ENCODE measurements at regions not wholly inside any gene's neighbourhood (a gene's known extent, or its start where the extent isn't known, plus 50 kb on each side); places are given as distances from the start of the nearest gene placed in this dataset.

- no peak overlapping the region for H3K27ac ChIP-seq
- no peaks in the 10 kb centered on the region for H3K27me3 ChIP-seq
- no peaks in the 10 kb centered on the region for H3K4me1 ChIP-seq
- no peak overlapping the region for H3K4me3 ChIP-seq
- Mint-ChIP-seq H3K27me3 (ENCODE audit: insufficient read depth, low read depth) (peaks cover 4% of the 10 kb centered on the region), H3K4me1 (no peaks in the 10 kb centered on the region), H3K36me3 (no peaks in the 10 kb centered on the region), H3K9me3 (peaks cover 8% of the 10 kb centered on the region), H3K4me3 (no peak overlapping the region), H3K27ac (no peak overlapping the region)
- H4K20me1 ChIP-seq (ENCODE audit: low read depth): no peaks in the 10 kb centered on the region
- no peak overlapping the region for H3K4me2 ChIP-seq
- H3K36me3 ChIP-seq: no peaks in the 10 kb centered on the region
- no peaks in the 10 kb centered on the region for H3K9me3 ChIP-seq (ENCODE audit: low read depth)
- H3K79me2 ChIP-seq (ENCODE audit: low read depth): no peaks in the 10 kb centered on the region
- H3F3A ChIP-seq (ENCODE audit: low read depth): no peaks in the 10 kb centered on the region
- no peak overlapping the region for H3K9ac ChIP-seq
- TF ChIP-seq EZH2phosphoT487 (IDR thresholded peaks at IDR 0.05) (no peak), EZH2 (IDR thresholded peaks at IDR 0.05) (no peak), CTCF (IDR thresholded peaks at IDR 0.05) (no peak)
- DNase-seq (ENCODE audit: low spot score): no peak
- no peak overlapping the region for H2AFZ ChIP-seq (replicated peaks)
These were observed 781.2 kb downstream of the TLE4 start for GRCh38 chr9:80352967-80353366.

GRCh38 chr9:80351612-80352011 lies 779.8 kb downstream of the TLE4 start:
- Histone ChIP-seq H3K79me2 (ENCODE audit: low read depth) (no peaks in the 10 kb centered on the region), H3F3A (ENCODE audit: low read depth) (no peaks in the 10 kb centered on the region), H3K4me2 (no peak overlapping the region), H3K27me3 (no peaks in the 10 kb centered on the region), H3K4me3 (no peak overlapping the region), H2AFZ (replicated peaks) (no peak overlapping the region), H3K4me1 (no peaks in the 10 kb centered on the region), H3K9me3 (ENCODE audit: low read depth) (no peaks in the 10 kb centered on the region), H3K36me3 (no peaks in the 10 kb centered on the region), H4K20me1 (ENCODE audit: low read depth) (no peaks in the 10 kb centered on the region), H3K9ac (no peak overlapping the region), H3K27ac (no peak overlapping the region)
- H3K27ac Mint-ChIP-seq: no peak overlapping the region
- H3K36me3 Mint-ChIP-seq: no peaks in the 10 kb centered on the region
- H3K4me3 Mint-ChIP-seq: no peak overlapping the region
- peaks cover 4% of the 10 kb centered on the region for H3K27me3 Mint-ChIP-seq (ENCODE audit: insufficient read depth, low read depth)
- no peak for DNase-seq (ENCODE audit: low spot score)
- peaks cover 8% of the 10 kb centered on the region for H3K9me3 Mint-ChIP-seq
- TF ChIP-seq EZH2 (IDR thresholded peaks at IDR 0.05) (no peak), EZH2phosphoT487 (IDR thresholded peaks at IDR 0.05) (no peak), CTCF (IDR thresholded peaks at IDR 0.05) (no peak)
- no peaks in the 10 kb centered on the region for H3K4me1 Mint-ChIP-seq

GRCh38 chr9:80326105-80326504 lies 754.3 kb downstream of the TLE4 start:
- Histone ChIP-seq H3K9ac (no peak overlapping the region), H3F3A (ENCODE audit: low read depth) (no peaks in the 10 kb centered on the region), H3K79me2 (ENCODE audit: low read depth) (no peaks in the 10 kb centered on the region), H3K4me2 (no peak overlapping the region), H3K27ac (no peak overlapping the region), H3K27me3 (no peaks in the 10 kb centered on the region), H3K9me3 (ENCODE audit: low read depth) (peaks cover 3% of the 10 kb centered on the region), H2AFZ (replicated peaks) (peak overlapping the region; percentile 44), H3K4me3 (no peak overlapping the region), H3K36me3 (peaks cover 3% of the 10 kb centered on the region), H3K4me1 (peaks cover 17% of the 10 kb centered on the region), H4K20me1 (ENCODE audit: low read depth) (no peaks in the 10 kb centered on the region)
- no peak for TF ChIP-seq CTCF (IDR thresholded peaks at IDR 0.05)
- TF ChIP-seq EZH2phosphoT487 (IDR thresholded peaks at IDR 0.05): no peak
- no peak for DNase-seq (ENCODE audit: low spot score)
- no peaks in the 10 kb centered on the region for H3K4me1 Mint-ChIP-seq
- H3K36me3 Mint-ChIP-seq: no peaks in the 10 kb centered on the region
- H3K4me3 Mint-ChIP-seq: no peak overlapping the region
- no peaks in the 10 kb centered on the region for H3K27me3 Mint-ChIP-seq (ENCODE audit: insufficient read depth, low read depth)
- H3K9me3 Mint-ChIP-seq: peaks cover 10% of the 10 kb centered on the region
- no peak overlapping the region for H3K27ac Mint-ChIP-seq

GRCh38 chr9:80320916-80321315 lies 749.2 kb downstream of the TLE4 start:
- Mint-ChIP-seq H3K36me3 (no peaks in the 10 kb centered on the region), H3K9me3 (no peaks in the 10 kb centered on the region), H3K27ac (no peak overlapping the region), H3K4me1 (no peaks in the 10 kb centered on the region), H3K27me3 (ENCODE audit: insufficient read depth, low read depth) (no peaks in the 10 kb centered on the region), H3K4me3 (no peak overlapping the region)
- H3K4me2 ChIP-seq: no peak overlapping the region
- H3F3A ChIP-seq (ENCODE audit: low read depth): no peaks in the 10 kb centered on the region
- no peak for DNase-seq (ENCODE audit: low spot score)
- no peaks in the 10 kb centered on the region for H4K20me1 ChIP-seq (ENCODE audit: low read depth)
- H3K9me3 ChIP-seq (ENCODE audit: low read depth): no peaks in the 10 kb centered on the region
- TF ChIP-seq CTCF (IDR thresholded peaks at IDR 0.05) (no peak), EZH2 (IDR thresholded peaks at IDR 0.05) (no peak), EZH2phosphoT487 (IDR thresholded peaks at IDR 0.05) (no peak)
- no peak overlapping the region for H2AFZ ChIP-seq (replicated peaks)
- H3K27ac ChIP-seq: no peak overlapping the region
- H3K79me2 ChIP-seq (ENCODE audit: low read depth): no peaks in the 10 kb centered on the region
- no peaks in the 10 kb centered on the region for H3K27me3 ChIP-seq
- no peaks in the 10 kb centered on the region for H3K36me3 ChIP-seq
- no peak overlapping the region for H3K9ac ChIP-seq
- H3K4me1 ChIP-seq: peaks cover 17% of the 10 kb centered on the region
- H3K4me3 ChIP-seq: no peak overlapping the region

All from neural progenitor cell (in vitro differentiated cells).